HPDE6-E6E7 (cell line): ENCODE measurements at regions not wholly inside any gene's neighbourhood (a gene's known extent, or its start where the extent isn't known, plus 50 kb on each side); places are given as distances from the start of the nearest gene placed in this dataset.

Source experiments
- DNase-seq: peaks from one replicate; pipeline ENCODE4 v3.0.0; 2011; ENCODE audit warnings: missing footprints; ENCODE audit errors: extremely low spot score

GRCh38 chr20:39424962-39425678 is 463.0 kb downstream of the DHX35 start:
- no peak for DNase-seq

DNA sequence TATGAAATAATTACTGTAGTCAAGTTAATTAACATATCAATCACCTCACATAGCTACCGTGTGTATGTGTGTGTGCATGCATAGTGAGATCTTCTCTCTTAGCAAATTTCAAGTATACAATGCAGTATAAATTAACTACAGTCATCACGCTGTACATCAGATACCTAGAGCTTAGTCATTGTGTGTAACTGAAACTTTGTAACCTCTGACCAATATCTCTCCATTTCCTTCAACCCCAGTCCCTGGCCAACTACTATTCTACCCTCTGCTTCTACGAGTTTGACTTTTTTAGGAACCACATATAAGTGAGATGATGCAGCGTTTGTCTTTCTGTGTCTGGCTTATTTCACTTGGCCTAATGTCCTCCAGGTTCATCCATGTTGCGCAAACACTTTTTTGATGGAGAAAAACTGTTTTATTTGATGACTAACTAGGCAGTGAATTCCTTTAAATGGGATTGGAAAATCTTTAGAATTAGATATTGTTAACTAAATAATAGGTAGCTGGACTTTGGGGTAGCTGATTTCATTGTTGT is 459.5 kb downstream of the DHX35 start:
- DNase-seq: no peak

DNA sequence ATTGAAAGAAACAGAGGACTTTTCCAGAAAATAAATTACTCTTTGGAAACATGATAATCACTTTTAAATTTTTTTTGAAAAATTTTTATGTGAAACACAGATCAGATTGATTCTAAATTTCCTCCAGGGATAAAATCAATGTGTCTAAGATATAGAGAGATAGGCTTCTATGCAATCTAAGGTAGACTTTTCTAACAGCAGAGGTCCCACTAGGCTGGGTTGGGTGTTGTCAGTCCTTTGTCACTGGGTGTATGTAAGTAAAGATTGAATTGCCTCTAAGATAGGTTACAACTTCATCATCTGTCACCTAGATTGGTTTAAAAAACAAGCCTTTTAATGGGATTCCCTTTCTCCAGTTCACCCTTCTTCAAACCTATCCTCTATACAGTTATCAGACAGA is 449.9 kb downstream of the DHX35 start:
- no peak for DNase-seq

DNA sequence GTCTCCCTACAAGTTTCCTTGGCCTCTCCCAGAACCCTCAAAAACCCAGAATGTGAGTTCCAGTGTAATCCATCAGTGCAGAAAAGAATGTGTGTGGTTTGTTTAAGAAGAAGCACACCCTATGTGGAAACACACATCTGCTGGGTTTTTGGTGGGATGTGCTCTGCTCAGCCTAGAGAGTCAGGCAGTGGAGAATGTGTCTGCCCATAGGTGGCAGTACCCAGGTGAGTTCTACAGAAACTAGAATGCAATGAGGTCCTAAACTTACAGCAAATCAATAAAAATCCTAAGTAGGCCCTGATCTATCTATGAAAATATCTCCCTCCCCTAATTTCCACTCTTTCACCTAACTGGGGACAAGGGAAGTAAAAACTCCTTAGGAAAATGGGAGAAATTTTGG is 437.3 kb downstream of the DHX35 start:
- DNase-seq: no peak

DNA sequence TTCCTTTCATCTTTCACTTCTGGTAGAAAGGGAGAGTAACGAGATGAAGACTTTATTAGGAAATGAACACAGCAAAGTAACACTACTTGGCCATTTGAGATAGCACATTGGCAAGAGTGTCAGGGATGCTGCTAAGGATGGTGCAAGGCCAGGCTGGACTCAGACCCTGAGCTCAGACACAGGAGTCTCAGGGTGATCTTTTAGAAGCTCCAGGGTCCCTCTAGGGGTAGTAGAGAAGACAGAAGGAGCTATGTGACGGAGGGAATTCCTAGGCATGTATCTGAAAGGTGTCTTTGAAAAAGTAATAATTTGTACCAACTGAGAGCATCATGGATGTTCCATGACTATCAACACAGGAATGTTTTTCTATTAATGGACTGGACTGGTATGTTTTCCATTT is 436.5 kb downstream of the DHX35 start:
- DNase-seq: no peak

GRCh38 chr20:39397646-39398045 is 435.5 kb downstream of the DHX35 start:
- no peak for DNase-seq

- no peak for DNase-seq
Measured at GRCh38 chr20:39395478-39396291, 433.5 kb downstream of the DHX35 start.

- DNase-seq: no peak
Measured at GRCh38 chr20:39394461-39394860, 432.3 kb downstream of the DHX35 start.

GRCh38 chr20:39390186-39390585 is 428.0 kb downstream of the DHX35 start:
- no peak for DNase-seq

DNA sequence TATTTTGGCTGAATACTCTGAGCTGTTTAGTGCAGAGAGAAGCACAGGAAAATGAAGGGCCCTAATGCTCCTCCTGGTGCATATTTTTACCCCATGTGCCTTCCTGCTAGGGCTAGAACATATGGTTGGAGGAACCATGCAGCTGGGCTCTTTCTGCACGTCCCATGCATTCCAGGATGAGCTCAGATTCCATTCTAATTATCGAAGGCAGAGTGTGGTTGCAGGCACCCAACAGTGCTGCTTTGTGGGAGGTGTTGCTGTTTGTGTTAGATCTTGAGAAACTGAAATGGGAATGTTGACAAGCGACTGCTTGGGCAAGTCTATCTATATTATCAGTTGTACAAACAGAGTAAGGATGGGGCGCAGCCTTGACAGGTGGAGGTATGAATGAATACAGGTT is 419.5 kb downstream of the DHX35 start:
- no peak for DNase-seq

- no peak for DNase-seq
Measured at GRCh38 chr20:39378776-39379175, 416.6 kb downstream of the DHX35 start.

GRCh38 chr20:39376788-39377187 is 414.6 kb downstream of the DHX35 start:
- DNase-seq: no peak

- no peak for DNase-seq
Measured at GRCh38 chr20:39364320-39364719, 402.2 kb downstream of the DHX35 start.

- no peak for DNase-seq
Measured at GRCh38 chr20:39359981-39360620, 398.0 kb downstream of the DHX35 start.

- no peak for DNase-seq
Measured at GRCh38 chr20:39358052-39358451, 395.9 kb downstream of the DHX35 start.

DNA sequence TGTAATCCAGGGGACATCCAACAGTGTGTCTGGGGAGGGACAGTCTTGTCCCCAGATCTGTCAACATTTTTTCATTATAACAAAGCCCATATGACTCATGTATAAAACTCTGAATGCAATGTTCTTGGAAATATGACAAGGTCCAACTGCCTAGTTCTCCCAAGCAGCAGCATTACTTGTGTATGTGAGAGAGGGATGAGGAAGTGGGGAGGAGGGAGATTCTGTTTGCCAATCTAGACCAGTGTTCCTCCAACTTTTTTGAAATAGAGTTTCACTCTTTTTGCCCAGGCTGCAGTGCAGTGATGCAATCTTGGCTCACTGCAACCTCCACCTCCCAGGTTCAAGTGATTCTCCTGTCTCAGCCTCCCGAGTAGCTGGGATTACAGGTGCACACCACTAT is 394.8 kb downstream of the DHX35 start:
- DNase-seq: no peak

GRCh38 chr20:39349240-39349639 is 387.1 kb downstream of the DHX35 start:
- DNase-seq: no peak

- no peak for DNase-seq
Measured at GRCh38 chr20:39347626-39348025, 385.5 kb downstream of the DHX35 start.

DNA sequence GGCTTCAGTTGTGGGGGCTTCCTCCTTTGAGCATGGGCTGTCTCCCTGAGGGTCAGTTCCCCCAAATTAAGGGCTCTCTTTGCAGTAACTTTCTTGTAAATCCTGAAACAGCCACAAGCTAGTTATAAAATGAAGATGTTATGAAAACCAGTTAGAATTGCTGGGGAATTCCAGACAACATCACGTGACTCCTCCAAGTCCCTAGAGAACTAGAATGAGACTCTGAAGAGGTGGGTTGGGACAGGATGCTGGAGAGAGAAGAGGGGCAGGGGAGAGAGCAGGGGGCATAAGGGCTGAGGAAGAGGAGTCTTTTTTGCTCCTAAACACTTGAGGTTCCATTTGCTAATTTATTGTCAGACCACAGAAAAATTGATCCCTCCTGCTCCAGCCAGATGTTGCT is 380.3 kb downstream of the DHX35 start:
- no peak for DNase-seq

GRCh38 chr20:39338469-39339376 is 376.6 kb downstream of the DHX35 start:
- no peak for DNase-seq

DNA sequence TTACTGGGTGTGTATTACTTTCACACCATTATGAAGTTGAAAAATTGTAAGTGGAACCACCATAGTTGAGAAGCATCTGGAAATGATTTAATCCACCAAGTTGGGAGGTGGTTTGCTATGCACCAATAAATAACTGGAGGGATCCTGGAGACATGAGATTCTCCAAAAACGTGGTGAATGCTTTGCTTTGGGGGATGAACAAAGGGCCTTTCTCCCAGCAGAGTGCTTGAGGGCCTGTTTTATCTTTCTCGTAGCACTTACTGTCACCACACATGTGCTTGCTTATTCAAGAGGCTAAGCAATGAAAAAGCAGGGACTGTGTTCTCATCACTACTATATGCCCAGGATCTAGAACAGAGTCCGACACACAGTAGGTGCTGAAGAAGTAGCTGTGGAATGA is 371.1 kb downstream of the DHX35 start:
- no peak for DNase-seq

GRCh38 chr20:39328347-39328746 is 366.2 kb downstream of the DHX35 start:
- DNase-seq: no peak
